ENCODE measurements at regions not wholly inside any gene's neighbourhood (a gene's known extent, or its start where the extent isn't known, plus 50 kb on each side); places are given as distances from the start of the nearest gene placed in this dataset.

- POLR2A ChIA-PET, result no interaction called here
- FAIRE-seq, result no peak
These were observed 176.8 kb upstream of the GLRA2 start for GRCh38 chrX:14352511-14352910.

More at GRCh38 chrX:14352511-14352910, 176.8 kb upstream of the GLRA2 start:
- in situ Hi-C loops (cut with MboI), result no loop called here
- Histone ChIP-seq H3K4me1 (replicated peaks in 1 of 2; ENCODE audit: control insufficient read depth in 2 of 2, insufficient read depth in 2 of 2, low read length in 2 of 2) (no peaks in the 10 kb centered on the region), H3K9me1 (ENCODE audit: control insufficient read depth, insufficient read depth, low read length) (no peaks in the 10 kb centered on the region), H4K20me1 (replicated peaks; ENCODE audit: control insufficient read depth, insufficient read depth, low read length) (no peaks in the 10 kb centered on the region), H2AFZ (ENCODE audit: low read depth, low read length) (no peak overlapping the region), H3K4me2 (ENCODE audit: insufficient read depth, low read length) (no peak overlapping the region), H3K9me3 (replicated peaks; ENCODE audit: control insufficient read depth, insufficient read depth, low read depth, low read length) (no peaks in the 10 kb centered on the region), H3K36me3 (ENCODE audit: control insufficient read depth, insufficient read depth, low read length) (no peaks in the 10 kb centered on the region), H3K27ac (ENCODE audit: extremely low read depth, low read depth, low read length) (no peak overlapping the region), H3K4me3 (no peak overlapping the region), H3K9ac (ENCODE audit: insufficient read depth in 1 of 2, low read depth in 2 of 2, low read length in 2 of 2) (no peak overlapping the region), H3K27me3 (ENCODE audit: control insufficient read depth in 2 of 2, insufficient read depth in 2 of 2, low read length in 2 of 2) (no peaks in the 10 kb centered on the region), H3K79me2 (ENCODE audit: control insufficient read depth, insufficient read depth, low read length) (no peaks in the 10 kb centered on the region)
- no TSS peak for BruUV-seq (replicated peaks)
- no peak for TF ChIP-seq ZBTB49 (CRISPR knock-in tag; IDR thresholded peaks at IDR 0.05; ENCODE audit: borderline replicate concordance)
- no peak for TF ChIP-seq NBN (IDR thresholded peaks at IDR 0.05; ENCODE audit: low read depth)
- TF ChIP-seq PRPF4 (IDR thresholded peaks at IDR 0.05; ENCODE audit: insufficient read depth, low read depth, low read length, poor library complexity, severe bottlenecking), result no peak
- 0% methylated on average over 1 of the region's 1 CpG for WGBS (ENCODE audit: insufficient coverage, low coverage, missing lambda C conversion rate)
- no peak for DNase-seq (ENCODE audit: extremely low read depth in 1 of 4, low spot score in 3 of 4)
- ATAC-seq, result no peak
- intact Hi-C loops (cut with micrococcal nuclease), result no loop called here
- CTCF ChIA-PET (ENCODE audit: low intra/inter-chr PET ratio), result no interaction called here
